Activated CD8-positive, alpha-beta T cell treated with anti-CD3 and anti-CD28 coated beads, Interleukin-2, amount 10 ng/mL, durations not matched to agents 7 days and 5 days (primary cell): ENCODE measurements at regions not wholly inside any gene's neighbourhood (a gene's known extent, or its start where the extent isn't known, plus 50 kb on each side); places are given as distances from the start of the nearest gene placed in this dataset.

Experiments
- ATAC-seq: fragments of 150-1000 bp; cut with Tn5 transposase; one replicate; pipeline ENCODE4 v1.10.0; 2021; ENCODE audit warnings: moderate library complexity
- CTCF ChIA-PET: fragments of 350-600 bp; sonication (Branson Sonifier 250); formaldehyde crosslinking; loops from one replicate; lab custom pipeline; 2021; ENCODE audit warnings: antibody characterized with exemption; lab: Charles Lee
- POLR2A ChIA-PET: fragments of 350-600 bp; sonication (Branson Sonifier 250); formaldehyde crosslinking; loops from one replicate; lab custom pipeline; 2021; ENCODE audit warnings: antibody characterized with exemption; lab: Charles Lee
- DNase-seq: peaks from one replicate; pipeline ENCODE4 v3.0.0-alpha.2; 2020
- H3K27ac Mint-ChIP-seq: one replicate; pipeline ENCODE4 v1.8.0; 2021; ENCODE audit warnings: mild to moderate bottlenecking, mixed read lengths
- H3K27me3 Mint-ChIP-seq: one replicate; pipeline ENCODE4 v1.8.0; 2021; ENCODE audit warnings: low read depth, mixed read lengths
- H3K36me3 Mint-ChIP-seq: one replicate; pipeline ENCODE4 v1.8.0; 2021; ENCODE audit warnings: low read depth, mixed read lengths
- H3K4me1 Mint-ChIP-seq: one replicate; pipeline ENCODE4 v1.8.0; 2021; ENCODE audit warnings: low read depth, mixed read lengths
- H3K4me3 Mint-ChIP-seq: one replicate; pipeline ENCODE4 v1.8.0; 2021; ENCODE audit warnings: mild to moderate bottlenecking, mixed read lengths
- H3K9me3 Mint-ChIP-seq: one replicate; pipeline ENCODE4 v1.8.0; 2022; ENCODE audit warnings: mixed read lengths; ENCODE audit not compliant: insufficient read depth

DNA sequence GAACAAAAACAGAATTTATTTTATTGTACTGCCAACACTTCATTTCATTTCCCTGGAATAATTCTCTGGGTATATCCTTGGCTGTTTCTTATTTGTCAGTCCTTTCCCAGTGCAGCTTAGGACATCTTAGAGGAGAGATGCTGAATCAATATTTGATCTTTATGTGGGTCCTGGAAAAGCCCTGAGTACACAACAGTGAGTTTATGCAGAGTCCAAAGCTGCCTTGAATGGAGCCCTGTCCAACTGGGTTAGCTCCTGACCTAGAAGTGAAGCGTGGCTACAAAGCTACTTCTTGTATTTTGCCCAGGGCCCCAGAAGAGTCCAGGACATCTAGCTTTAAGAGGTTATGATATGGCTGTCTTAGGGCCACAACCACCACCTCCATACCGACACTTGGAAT lies 378.0 kb upstream of the FAT3 start:
- Mint-ChIP-seq H3K4me3 (no peak overlapping the region), H3K4me1 (no peaks in the 10 kb centered on the region), H3K36me3 (no peaks in the 10 kb centered on the region), H3K9me3 (no peaks in the 10 kb centered on the region), H3K27me3 (no peaks in the 10 kb centered on the region), H3K27ac (no peak overlapping the region)
- ChIA-PET CTCF (no interaction called here), POLR2A (no interaction called here)
- ATAC-seq (no peak), DNase-seq (no peak)

DNA sequence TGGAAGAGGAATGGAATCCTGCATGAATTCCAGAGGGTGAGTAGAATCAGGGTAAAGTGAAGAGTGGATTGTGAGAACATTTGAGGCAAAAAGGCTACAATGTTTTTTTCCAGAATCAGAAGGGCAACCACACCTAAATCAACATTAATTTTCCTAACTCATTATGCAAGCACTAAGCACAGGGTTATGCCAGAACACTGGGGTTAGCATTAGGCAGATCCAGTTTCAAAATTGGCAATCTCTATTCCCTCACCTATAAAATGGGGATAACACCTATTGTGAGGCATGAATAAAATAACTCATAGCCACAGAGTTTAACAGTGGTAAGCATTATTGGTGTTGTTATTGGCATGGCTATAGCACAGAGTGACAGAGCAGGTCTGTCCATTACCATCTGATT lies 378.6 kb upstream of the FAT3 start:
- no peak for ATAC-seq
- H3K27ac Mint-ChIP-seq, result no peak overlapping the region
- no peaks in the 10 kb centered on the region for H3K36me3 Mint-ChIP-seq
- no peaks in the 10 kb centered on the region for H3K27me3 Mint-ChIP-seq
- POLR2A ChIA-PET, result no interaction called here
- H3K9me3 Mint-ChIP-seq, result no peaks in the 10 kb centered on the region
- CTCF ChIA-PET, result no interaction called here
- no peaks in the 10 kb centered on the region for H3K4me1 Mint-ChIP-seq
- DNase-seq, result no peak
- H3K4me3 Mint-ChIP-seq, result no peak overlapping the region

DNA sequence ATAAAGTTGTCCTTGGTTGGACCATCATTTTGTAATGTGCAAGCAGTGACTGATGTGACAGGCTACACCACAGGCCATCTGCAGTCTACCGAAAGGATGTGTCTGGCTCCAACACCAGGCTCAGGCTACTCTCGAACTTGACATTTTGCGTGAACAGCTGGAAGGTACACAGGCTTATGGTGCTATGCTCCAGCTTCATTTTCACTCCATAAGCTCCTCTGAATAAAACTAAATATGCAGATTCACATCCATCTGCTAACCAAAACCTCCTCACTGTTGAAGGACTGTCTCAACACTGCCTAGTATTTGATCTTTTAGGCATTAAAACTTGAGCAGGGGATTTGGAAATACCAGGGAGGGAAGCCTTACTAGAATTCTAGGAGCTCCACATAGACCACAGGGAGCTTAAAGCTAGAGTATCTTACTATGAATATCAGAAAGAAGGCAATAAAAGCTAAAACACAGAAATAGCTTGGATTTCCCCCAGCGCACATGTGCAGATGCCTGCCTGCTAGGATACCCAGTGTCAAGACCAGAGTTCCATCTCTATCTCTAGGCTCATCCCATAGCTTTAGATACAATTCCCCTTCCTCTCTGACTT lies 383.9 kb upstream of the FAT3 start:
- no peaks in the 10 kb centered on the region for H3K4me1 Mint-ChIP-seq
- H3K36me3 Mint-ChIP-seq, result no peaks in the 10 kb centered on the region
- H3K4me3 Mint-ChIP-seq, result no peak overlapping the region
- DNase-seq (no peak), ATAC-seq (no peak)
- H3K27ac Mint-ChIP-seq, result no peak overlapping the region
- no peaks in the 10 kb centered on the region for H3K27me3 Mint-ChIP-seq
- no peaks in the 10 kb centered on the region for H3K9me3 Mint-ChIP-seq
- POLR2A ChIA-PET, result no interaction called here
- CTCF ChIA-PET, result no interaction called here

DNA sequence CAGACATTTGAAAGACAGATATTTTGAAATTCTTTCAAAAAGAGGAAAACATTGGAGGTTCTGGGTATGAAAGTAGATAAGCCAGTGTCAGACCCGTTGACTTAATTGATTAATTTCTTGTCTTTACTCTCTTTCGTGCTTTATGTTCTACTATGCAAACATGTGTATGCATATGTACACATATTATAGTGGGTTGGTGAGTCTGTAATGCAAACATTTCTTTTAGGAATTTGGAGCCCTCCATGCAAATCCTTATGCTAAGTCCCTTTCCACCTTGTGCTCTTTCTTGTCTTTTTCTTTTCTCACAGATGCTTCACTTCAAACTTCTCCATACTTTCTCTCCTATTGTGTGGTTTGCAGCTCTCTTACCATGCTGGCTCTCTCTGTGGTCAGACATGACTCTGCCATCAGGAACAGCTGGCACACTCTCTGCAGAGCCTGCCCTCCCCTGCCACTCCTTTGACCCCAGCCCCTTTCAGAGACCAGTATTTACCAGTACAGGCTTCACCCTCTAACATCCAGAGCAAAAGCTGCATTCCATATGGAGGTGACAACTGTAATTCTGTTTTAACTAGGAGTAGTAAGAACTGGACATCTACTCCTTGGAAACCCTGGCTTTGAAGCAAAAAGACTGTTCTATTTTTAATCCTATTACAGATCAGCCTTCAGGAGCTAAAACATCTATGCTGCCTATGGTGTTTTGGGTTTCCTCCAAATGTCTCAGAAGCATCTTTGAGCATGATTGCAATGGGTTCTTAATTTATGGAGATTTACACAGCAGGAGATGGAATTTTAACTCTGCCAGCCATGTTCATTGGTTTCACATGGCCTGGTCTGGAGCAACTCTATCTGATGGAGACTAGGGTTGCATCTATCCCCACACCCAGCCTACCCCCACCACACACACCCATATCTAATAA lies 386.9 kb upstream of the FAT3 start:
- no peak overlapping the region for H3K4me3 Mint-ChIP-seq
- peaks cover 7% of the 10 kb centered on the region for H3K9me3 Mint-ChIP-seq
- CTCF ChIA-PET, result no interaction called here
- no peak overlapping the region for H3K27ac Mint-ChIP-seq
- no peaks in the 10 kb centered on the region for H3K27me3 Mint-ChIP-seq
- no peaks in the 10 kb centered on the region for H3K36me3 Mint-ChIP-seq
- ATAC-seq (no peak), DNase-seq (no peak)
- POLR2A ChIA-PET, result no interaction called here
- H3K4me1 Mint-ChIP-seq, result no peaks in the 10 kb centered on the region

DNA sequence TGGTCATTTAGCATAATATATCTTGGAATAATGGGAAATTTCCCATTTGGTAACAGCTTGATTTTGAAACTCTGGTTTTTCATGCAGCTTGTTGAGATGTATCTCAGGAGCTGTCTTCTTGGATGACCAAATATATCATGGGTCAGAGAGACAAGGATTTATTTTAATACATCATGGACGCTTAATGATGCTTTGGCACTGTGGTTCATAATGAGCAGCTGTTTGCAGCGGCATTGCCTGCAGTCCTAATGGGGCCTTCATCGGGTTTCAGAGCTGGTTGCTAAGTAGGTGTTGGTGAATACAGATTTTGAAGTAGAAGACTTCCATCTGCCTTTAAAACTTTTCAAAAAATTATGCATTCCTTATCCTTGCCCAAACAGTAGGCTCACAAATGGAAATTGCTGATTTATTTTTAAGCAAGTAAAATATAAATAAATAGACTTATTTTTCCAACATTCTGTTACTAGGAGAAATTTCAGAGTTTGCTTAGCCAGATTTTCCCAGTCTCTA lies 389.5 kb upstream of the FAT3 start:
- H3K4me1 Mint-ChIP-seq, result no peaks in the 10 kb centered on the region
- CTCF ChIA-PET, result no interaction called here
- no peak for DNase-seq
- H3K27ac Mint-ChIP-seq, result no peak overlapping the region
- peaks cover 7% of the 10 kb centered on the region for H3K9me3 Mint-ChIP-seq
- no peak for ATAC-seq
- POLR2A ChIA-PET, result no interaction called here
- no peaks in the 10 kb centered on the region for H3K36me3 Mint-ChIP-seq
- no peak overlapping the region for H3K4me3 Mint-ChIP-seq
- no peaks in the 10 kb centered on the region for H3K27me3 Mint-ChIP-seq

DNA sequence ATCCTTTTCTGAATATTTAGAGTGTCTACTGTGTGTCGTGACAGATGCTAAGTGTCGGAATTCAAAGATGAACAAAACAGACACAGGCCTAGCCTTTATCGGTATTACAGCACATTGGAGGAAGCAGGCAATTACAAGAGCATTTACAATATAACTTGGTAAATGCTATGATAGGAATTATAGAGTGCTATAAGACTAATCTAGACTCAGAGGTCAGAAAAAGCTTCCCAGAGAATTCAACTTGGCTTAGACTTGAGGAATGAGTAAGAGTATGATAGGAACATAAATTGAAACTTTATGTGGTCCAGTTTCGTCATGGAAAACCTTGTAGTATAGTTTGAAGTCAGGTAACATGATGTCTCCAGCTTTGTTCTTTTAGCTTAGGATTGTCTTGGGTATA lies 395.7 kb upstream of the FAT3 start:
- no peak for DNase-seq
- H3K36me3 Mint-ChIP-seq, result no peaks in the 10 kb centered on the region
- H3K9me3 Mint-ChIP-seq, result peaks cover 3% of the 10 kb centered on the region
- ChIA-PET CTCF (no interaction called here), POLR2A (no interaction called here)
- H3K27me3 Mint-ChIP-seq, result no peaks in the 10 kb centered on the region
- ATAC-seq, result no peak
- H3K4me3 Mint-ChIP-seq, result no peak overlapping the region
- H3K27ac Mint-ChIP-seq, result no peak overlapping the region
- H3K4me1 Mint-ChIP-seq, result no peaks in the 10 kb centered on the region

DNA sequence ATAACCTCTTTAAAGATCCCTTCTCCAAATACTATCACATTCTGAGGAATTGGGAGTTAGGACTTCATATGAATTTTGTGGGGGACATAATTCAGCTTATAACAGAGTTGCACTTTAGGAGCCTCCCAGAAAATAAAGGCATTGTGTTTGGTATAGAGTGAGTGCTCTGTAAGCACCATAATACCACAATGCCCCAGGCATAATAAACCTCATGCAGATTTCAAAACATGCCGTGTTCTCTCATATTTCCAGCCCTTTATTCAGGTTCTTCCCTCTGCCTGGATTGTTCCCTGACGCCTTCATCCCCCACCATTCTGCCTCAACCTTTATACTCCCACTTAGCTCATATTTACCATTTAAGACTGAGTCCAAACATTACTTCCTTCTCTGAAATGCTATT lies 398.8 kb upstream of the FAT3 start:
- no peak for DNase-seq
- no peaks in the 10 kb centered on the region for H3K4me1 Mint-ChIP-seq
- no peak for ATAC-seq
- CTCF ChIA-PET, result no interaction called here
- H3K4me3 Mint-ChIP-seq, result no peak overlapping the region
- H3K27me3 Mint-ChIP-seq, result no peaks in the 10 kb centered on the region
- H3K9me3 Mint-ChIP-seq, result no peaks in the 10 kb centered on the region
- H3K36me3 Mint-ChIP-seq, result no peaks in the 10 kb centered on the region
- no peak overlapping the region for H3K27ac Mint-ChIP-seq
- POLR2A ChIA-PET, result no interaction called here

DNA sequence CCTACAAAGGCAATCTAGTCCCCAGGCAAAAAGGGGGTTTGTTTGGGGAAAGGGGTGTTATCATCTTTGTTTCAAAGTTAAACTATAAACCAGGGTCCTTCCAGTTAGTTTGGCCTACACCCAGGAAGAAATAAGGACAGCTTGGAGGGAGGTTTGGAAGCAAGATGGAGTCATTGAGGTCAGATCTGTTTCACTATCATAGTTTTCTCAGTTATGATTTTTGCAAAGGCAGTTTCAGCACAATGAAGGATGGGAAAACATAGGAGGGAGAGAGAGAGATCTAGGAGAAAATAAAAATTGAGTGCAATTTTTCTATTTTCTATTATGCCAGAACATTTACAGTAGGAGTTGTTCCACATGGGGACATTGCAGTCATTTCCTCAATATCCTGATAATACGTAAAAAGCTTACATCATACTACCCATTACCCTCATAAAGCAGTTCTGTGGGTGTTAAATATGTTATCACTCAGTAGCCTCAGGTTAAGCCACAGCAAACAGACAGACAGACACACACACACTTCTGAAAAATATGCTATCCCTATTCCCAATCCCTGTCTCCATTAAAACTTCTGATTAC lies 401.3 kb upstream of the FAT3 start:
- DNase-seq (no peak), ATAC-seq (no peak)
- Mint-ChIP-seq H3K4me3 (no peak overlapping the region), H3K9me3 (no peaks in the 10 kb centered on the region), H3K27ac (no peak overlapping the region), H3K4me1 (no peaks in the 10 kb centered on the region), H3K36me3 (no peaks in the 10 kb centered on the region), H3K27me3 (no peaks in the 10 kb centered on the region)
- ChIA-PET POLR2A (no interaction called here), CTCF (interaction anchor here (0.6 kb wide), 1 partner anchor 200 kb away, joined by 3 read pairs; no protein-coding TSS in a partner anchor)

DNA sequence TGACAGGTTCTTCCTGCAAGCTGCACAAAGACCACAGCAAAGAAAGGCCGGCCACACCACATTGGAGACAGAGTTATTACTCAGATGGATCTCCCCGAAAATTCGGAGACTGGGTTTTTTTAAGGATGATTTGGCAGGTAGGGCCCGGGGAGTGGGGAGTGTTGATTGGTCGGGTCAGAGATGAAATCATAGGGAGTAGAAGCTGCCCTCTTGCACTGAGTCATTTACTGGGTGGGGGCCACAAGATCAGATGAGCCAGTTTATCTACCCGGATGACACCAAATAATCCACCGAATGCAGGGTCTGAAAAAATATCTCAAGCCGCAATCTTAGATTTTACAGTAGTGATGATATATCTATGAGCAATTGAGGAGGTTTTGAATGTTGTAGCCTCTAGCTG lies 401.8 kb upstream of the FAT3 start:
- Mint-ChIP-seq H3K4me3 (no peak overlapping the region), H3K9me3 (no peaks in the 10 kb centered on the region), H3K36me3 (no peaks in the 10 kb centered on the region), H3K27me3 (no peaks in the 10 kb centered on the region), H3K4me1 (no peaks in the 10 kb centered on the region), H3K27ac (no peak overlapping the region)
- POLR2A ChIA-PET, result no interaction called here
- ATAC-seq (no peak), DNase-seq (no peak)
- CTCF ChIA-PET, result interaction anchor here (0.6 kb wide), 1 partner anchor 200 kb away, joined by 3 read pairs; no protein-coding TSS in a partner anchor

DNA sequence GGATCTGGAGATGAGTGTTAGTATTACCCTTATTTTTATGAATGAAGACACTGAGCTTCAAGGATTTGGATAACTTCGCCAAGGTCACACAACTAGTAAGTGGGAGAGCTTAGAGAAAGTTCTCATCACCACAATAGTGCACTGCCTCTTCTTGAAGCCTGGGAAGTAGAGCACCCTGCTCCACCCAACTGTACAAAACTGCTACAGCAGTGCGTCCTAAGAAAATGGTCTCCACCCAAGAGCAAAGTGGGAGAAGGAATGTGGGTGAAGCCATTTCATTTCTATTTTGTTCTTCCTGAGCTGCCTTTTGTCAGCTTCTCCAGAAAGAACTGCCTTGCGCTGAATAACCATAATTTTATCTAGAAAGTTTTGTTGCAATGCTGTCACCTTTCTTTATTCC lies 403.9 kb upstream of the FAT3 start:
- ChIA-PET CTCF (no interaction called here), POLR2A (no interaction called here)
- H3K36me3 Mint-ChIP-seq, result no peaks in the 10 kb centered on the region
- no peaks in the 10 kb centered on the region for H3K27me3 Mint-ChIP-seq
- H3K27ac Mint-ChIP-seq, result no peak overlapping the region
- H3K4me3 Mint-ChIP-seq, result no peak overlapping the region
- H3K9me3 Mint-ChIP-seq, result no peaks in the 10 kb centered on the region
- no peaks in the 10 kb centered on the region for H3K4me1 Mint-ChIP-seq
- DNase-seq (no peak), ATAC-seq (no peak)

DNA sequence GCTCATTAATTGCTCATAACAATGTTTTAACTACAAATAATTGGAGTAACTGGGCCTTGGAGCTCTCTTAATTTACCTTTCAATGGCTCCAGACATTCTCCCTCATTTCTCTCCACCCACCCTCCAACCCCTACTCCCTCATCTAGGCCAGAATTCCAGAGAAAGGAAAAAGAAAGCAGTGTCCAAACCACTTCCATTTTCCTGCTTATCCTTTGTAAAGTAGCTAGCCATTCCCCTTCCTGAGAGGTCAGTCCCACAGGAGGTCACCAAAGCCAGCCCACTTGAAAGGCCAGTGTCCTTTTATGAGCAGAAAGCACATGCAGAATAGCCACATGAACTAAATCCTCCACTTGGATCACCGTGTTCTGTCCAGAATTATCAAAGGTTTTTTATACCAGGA lies 404.8 kb upstream of the FAT3 start:
- Mint-ChIP-seq H3K9me3 (no peaks in the 10 kb centered on the region), H3K27me3 (no peaks in the 10 kb centered on the region), H3K4me3 (no peak overlapping the region), H3K36me3 (no peaks in the 10 kb centered on the region), H3K27ac (no peak overlapping the region), H3K4me1 (no peaks in the 10 kb centered on the region)
- ATAC-seq, result no peak
- CTCF ChIA-PET, result no interaction called here
- DNase-seq, result no peak
- POLR2A ChIA-PET, result no interaction called here

DNA sequence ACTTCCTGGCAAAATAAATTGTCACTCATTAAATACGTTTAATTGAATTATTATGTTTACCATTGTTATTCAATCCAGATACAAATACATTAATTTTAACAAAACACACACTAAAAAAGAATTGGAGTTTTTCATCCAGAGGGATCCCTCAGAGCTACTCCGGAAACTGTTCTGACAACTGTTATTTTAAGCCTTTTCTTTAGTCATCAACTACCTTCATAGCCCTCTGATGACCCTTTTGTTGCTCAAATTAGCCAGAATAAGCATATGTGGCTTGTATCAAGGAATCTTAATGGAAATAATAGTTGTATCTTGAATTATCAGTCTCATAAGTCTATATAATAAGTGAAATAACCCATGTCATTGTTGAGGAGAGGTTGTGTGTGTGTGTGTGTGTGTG lies 405.4 kb upstream of the FAT3 start:
- no peaks in the 10 kb centered on the region for H3K4me1 Mint-ChIP-seq
- no peaks in the 10 kb centered on the region for H3K27me3 Mint-ChIP-seq
- H3K27ac Mint-ChIP-seq, result no peak overlapping the region
- ATAC-seq, result no peak
- POLR2A ChIA-PET, result no interaction called here
- H3K9me3 Mint-ChIP-seq, result no peaks in the 10 kb centered on the region
- no peak for DNase-seq
- H3K36me3 Mint-ChIP-seq, result no peaks in the 10 kb centered on the region
- CTCF ChIA-PET, result no interaction called here
- H3K4me3 Mint-ChIP-seq, result no peak overlapping the region
